HG03045 (cell line): ENCODE measurements at regions not wholly inside any gene's neighbourhood (a gene's known extent, or its start where the extent isn't known, plus 50 kb on each side); places are given as distances from the start of the nearest gene placed in this dataset.
A peak's percentile ranks its signal among the peaks of the same experiment; 100 is the strongest.
"Not testable (repeated sequence)": the region's sequence is repeated elsewhere in the genome, so short reads cannot be mapped to it uniquely, and the experiment has no call there.

ENCODE experiments used
- ATAC-seq: cut with Tn5 transposase; IDR thresholded peaks from one replicate; pipeline ENCODE4 v1.9.1; 2021; ENCODE audit warnings: mild to moderate bottlenecking, moderate library complexity; ENCODE audit not compliant: unreplicated experiment

- ATAC-seq = no peak
Observed at GRCh38 chr5:159807586-159807985, 108.7 kb upstream of the ADRA1B start.

GRCh38 chr5:159811712-159812111 is 104.6 kb upstream of the ADRA1B start:
- no peak for ATAC-seq

- not testable (repeated sequence) for ATAC-seq
Observed at GRCh38 chr5:159812759-159813158, 103.5 kb upstream of the ADRA1B start.

GRCh38 chr5:159814222-159814621 is 102.1 kb upstream of the ADRA1B start:
- no peak for ATAC-seq

GRCh38 chr5:159814805-159815585 is 101.3 kb upstream of the ADRA1B start:
- no peak for ATAC-seq

GRCh38 chr5:159817262-159818029 is 98.8 kb upstream of the ADRA1B start:
- no peak for ATAC-seq

- ATAC-seq = no peak
Observed at GRCh38 chr5:159819591-159820411, 96.5 kb upstream of the ADRA1B start.

- no peak for ATAC-seq
Observed at GRCh38 chr5:159820692-159821091, 95.6 kb upstream of the ADRA1B start.

GRCh38 chr5:159821461-159821940 is 94.8 kb upstream of the ADRA1B start:
- ATAC-seq = no peak

- ATAC-seq = no peak
Observed at GRCh38 chr5:159824188-159825161, 91.8 kb upstream of the ADRA1B start.

- no peak for ATAC-seq
Observed at GRCh38 chr5:159825551-159826051, 90.7 kb upstream of the ADRA1B start.

- peak; percentile 78 for ATAC-seq
Observed at GRCh38 chr5:159826351-159827214, 89.7 kb upstream of the ADRA1B start.

GRCh38 chr5:159827861-159828260 is 88.4 kb upstream of the ADRA1B start:
- ATAC-seq = no peak

GRCh38 chr5:159832073-159832472 is 84.2 kb upstream of the ADRA1B start:
- no peak for ATAC-seq

GRCh38 chr5:159833088-159833487 is 83.2 kb upstream of the ADRA1B start:
- ATAC-seq = no peak

- no peak for ATAC-seq
Observed at GRCh38 chr5:159833846-159834245, 82.4 kb upstream of the ADRA1B start.

GRCh38 chr5:159835548-159835947 is 80.7 kb upstream of the ADRA1B start:
- no peak for ATAC-seq

GRCh38 chr5:159836691-159837090 is 79.6 kb upstream of the ADRA1B start:
- ATAC-seq = no peak

GRCh38 chr5:159837860-159838259 is 78.4 kb upstream of the ADRA1B start:
- no peak for ATAC-seq
